GM12891 (cell line): ENCODE measurements at regions not wholly inside any gene's neighbourhood (a gene's known extent, or its start where the extent isn't known, plus 50 kb on each side); places are given as distances from the start of the nearest gene placed in this dataset.

Experiments used
- DNase-seq: peaks from one replicate; pipeline ENCODE4 v3.0.0; 2011; ENCODE audit warnings: low spot score; ENCODE audit not compliant: insufficient read length
- FAIRE-seq: peaks from 2 replicates; lab custom pipeline; 2011; peaks lifted over from hg19 to GRCh38; lab: Jason Lieb, UNC
- PAX5 ChIP-seq: IDR thresholded peaks from 2 replicates; pipeline ENCODE4 v1.6.1; 2011; ENCODE audit warnings: low read length, moderate library complexity, mild to moderate bottlenecking; ENCODE audit not compliant: insufficient read depth, severe bottlenecking
- POLR2A ChIP-seq: IDR thresholded peaks from 2 replicates; pipeline ENCODE4 v1.6.1; 2011; ENCODE audit warnings: low read depth, low read length, control low read depth
- POLR2AphosphoS5 ChIP-seq: IDR thresholded peaks from 2 replicates; pipeline ENCODE4 v1.6.1; 2011; ENCODE audit warnings: low read depth, low read length, control low read depth
- POU2F2 ChIP-seq: IDR thresholded peaks from 2 replicates; pipeline ENCODE4 v1.6.1; 2011; ENCODE audit warnings: low read depth, mild to moderate bottlenecking, control low read depth, low read length, moderate library complexity
- SPI1 ChIP-seq: IDR thresholded peaks from 2 replicates; pipeline ENCODE4 v1.6.1; 2011; ENCODE audit warnings: low read depth, low read length, control low read depth
- TAF1 ChIP-seq: IDR thresholded peaks from 2 replicates; pipeline ENCODE4 v1.6.1; 2011; ENCODE audit warnings: low read depth, low read length, control low read depth

- TF ChIP-seq TAF1 = no peak
- no peak for TF ChIP-seq POU2F2
- no peak for TF ChIP-seq POLR2AphosphoS5
- TF ChIP-seq SPI1 = no peak
- TF ChIP-seq PAX5 = no peak
- TF ChIP-seq POLR2A = no peak
- DNase-seq (no peak), FAIRE-seq (no peak)
Measured at GRCh38 chr7:93006480-93007095, 111.2 kb downstream of the SAMD9 start.

- FAIRE-seq (no peak), DNase-seq (no peak)
- TF ChIP-seq POLR2A (no peak), PAX5 (no peak), POLR2AphosphoS5 (no peak), TAF1 (no peak), SPI1 (no peak), POU2F2 (no peak)
Measured at GRCh38 chr7:93004906-93005305, 112.9 kb downstream of the SAMD9 start.

GRCh38 chr7:92997719-92998118, 120.1 kb downstream of the SAMD9 start:
- TF ChIP-seq POU2F2 = no peak
- TF ChIP-seq PAX5 = no peak
- TF ChIP-seq TAF1 = no peak
- no peak for TF ChIP-seq SPI1
- no peak for TF ChIP-seq POLR2A
- TF ChIP-seq POLR2AphosphoS5 = no peak
- DNase-seq = no peak
- FAIRE-seq = no peak

GRCh38 chr7:92997152-92997551, 120.6 kb downstream of the SAMD9 start:
- DNase-seq (no peak), FAIRE-seq (no peak)
- TF ChIP-seq POU2F2 (no peak), PAX5 (no peak)

GRCh38 chr7:92994901-92995300, 122.9 kb downstream of the SAMD9 start:
- TF ChIP-seq PAX5 = no peak
- no peak for TF ChIP-seq POLR2AphosphoS5
- TF ChIP-seq POLR2A = no peak
- no peak for TF ChIP-seq SPI1
- no peak for TF ChIP-seq POU2F2
- TF ChIP-seq TAF1 = no peak
- no peak for DNase-seq
- no peak for FAIRE-seq

GRCh38 chr7:92992932-92993331, 124.8 kb downstream of the SAMD9 start:
- TF ChIP-seq PAX5 (no peak), POU2F2 (no peak), POLR2AphosphoS5 (no peak), SPI1 (no peak), TAF1 (no peak), POLR2A (no peak)
- FAIRE-seq (no peak), DNase-seq (no peak)

GRCh38 chr7:92992483-92992882, 125.3 kb downstream of the SAMD9 start:
- TF ChIP-seq POLR2AphosphoS5 (no peak), POLR2A (no peak), POU2F2 (no peak), TAF1 (no peak), PAX5 (no peak), SPI1 (no peak)
- FAIRE-seq = no peak

GRCh38 chr7:92991190-92991589, 126.6 kb downstream of the SAMD9 start:
- FAIRE-seq = no peak
- TF ChIP-seq SPI1 (no peak), TAF1 (no peak), POLR2A (no peak), PAX5 (no peak)
- no peak for DNase-seq

More at GRCh38 chr7:92992483-92992882, 125.3 kb downstream of the SAMD9 start:
- no peak for DNase-seq

GRCh38 chr7:92988941-92989545, 128.7 kb downstream of the SAMD9 start:
- no peak for DNase-seq
- no peak for FAIRE-seq
- TF ChIP-seq POU2F2 (no peak), POLR2AphosphoS5 (no peak), SPI1 (no peak), PAX5 (no peak), POLR2A (no peak), TAF1 (no peak)
